ENCODE measurements at regions not wholly inside any gene's neighbourhood (a gene's known extent, or its start where the extent isn't known, plus 50 kb on each side); places are given as distances from the start of the nearest gene placed in this dataset.
"Not testable (repeated sequence)": the region's sequence is repeated elsewhere in the genome, so short reads cannot be mapped to it uniquely, and the experiment has no call there.

DNA sequence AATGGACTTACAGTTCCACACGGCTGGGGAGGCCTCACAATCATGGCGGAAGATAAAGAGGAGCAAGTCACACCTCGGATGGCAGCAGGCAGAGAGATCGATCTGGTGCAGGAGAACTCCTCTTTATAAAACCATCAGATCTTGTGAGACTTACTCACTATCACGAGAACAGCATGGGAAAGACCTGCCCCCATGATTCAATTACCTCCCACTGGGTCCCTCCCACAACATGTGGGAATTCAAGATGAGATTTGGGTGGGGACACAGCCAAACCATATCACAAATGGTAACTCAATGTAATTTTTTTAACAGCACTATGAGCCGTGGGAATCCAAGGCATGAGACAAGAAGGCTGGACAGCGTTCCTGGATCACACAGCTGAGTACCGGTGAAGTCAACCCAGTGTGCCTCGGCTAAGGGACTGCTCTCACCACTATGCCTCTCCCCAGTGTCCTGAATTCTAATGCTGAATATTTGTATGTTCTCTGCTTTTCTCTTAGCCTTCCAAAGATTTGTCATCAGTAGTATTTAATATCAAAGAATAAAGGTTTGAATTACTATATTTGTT lies 84.3 kb downstream of the IRS2 start:
- DNase-seq, result not testable (repeated sequence)

DNA sequence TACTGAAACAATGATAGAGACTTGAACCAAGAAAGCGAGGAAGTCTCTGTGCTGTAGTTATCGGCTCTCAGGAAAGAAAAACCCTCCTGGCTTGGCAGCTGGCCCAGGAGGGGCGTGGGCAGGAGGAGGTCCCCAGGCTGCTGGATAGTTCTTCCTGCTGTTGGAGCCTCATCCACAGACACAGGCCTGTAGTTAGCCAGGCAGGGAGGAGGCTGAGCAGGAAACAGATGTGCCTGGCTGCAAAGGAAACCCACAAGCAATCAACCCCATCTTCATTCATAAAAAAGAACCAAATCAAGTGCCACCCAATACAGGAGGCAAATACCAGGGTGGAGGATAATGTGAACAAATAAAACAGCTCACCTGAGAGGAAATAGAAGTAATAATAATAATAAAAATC lies 86.2 kb downstream of the IRS2 start:
- DNase-seq, result peak; percentile 81

DNA sequence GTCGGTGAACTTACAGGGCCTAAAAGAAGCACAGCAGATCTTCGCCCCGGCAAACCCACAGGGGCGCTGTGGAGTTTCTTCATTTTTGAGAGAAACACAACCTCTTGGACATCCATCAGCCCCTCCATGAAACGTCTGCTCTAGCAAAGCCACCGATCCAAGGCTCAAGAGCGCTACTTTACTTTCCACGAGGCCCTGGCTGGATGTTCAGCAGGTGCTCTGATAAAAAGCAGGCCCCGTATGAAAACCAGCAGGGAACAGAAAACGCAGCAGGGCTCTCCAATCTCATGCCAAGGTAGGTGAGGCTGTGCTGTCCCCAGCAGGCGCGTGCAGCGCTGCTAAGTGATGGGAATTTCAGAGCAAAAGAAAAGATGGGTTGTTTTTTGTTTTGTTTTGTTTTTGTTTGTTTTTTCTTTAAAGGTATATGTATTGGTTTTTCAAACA lies 86.7 kb downstream of the IRS2 start:
- DNase-seq, result no peak

DNA sequence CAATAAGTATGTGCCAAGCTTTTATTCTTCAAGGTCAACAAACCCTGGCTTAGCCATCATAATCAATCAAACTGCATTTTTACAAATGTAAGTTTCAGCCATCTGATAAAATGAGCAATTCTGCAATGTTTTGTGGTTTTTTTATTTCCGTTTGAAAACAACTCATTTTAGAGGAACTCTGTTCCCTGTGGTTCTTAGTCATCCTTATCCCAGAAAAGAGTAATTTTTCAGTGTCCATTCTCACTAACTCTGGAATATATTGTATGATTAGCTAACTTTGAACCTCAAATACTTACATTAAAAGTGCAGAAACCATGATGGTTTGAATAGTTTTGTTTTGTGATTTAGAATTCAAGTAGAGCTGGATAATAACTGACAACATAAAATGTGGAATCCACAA lies 87.6 kb downstream of the IRS2 start:
- DNase-seq, result no peak

DNA sequence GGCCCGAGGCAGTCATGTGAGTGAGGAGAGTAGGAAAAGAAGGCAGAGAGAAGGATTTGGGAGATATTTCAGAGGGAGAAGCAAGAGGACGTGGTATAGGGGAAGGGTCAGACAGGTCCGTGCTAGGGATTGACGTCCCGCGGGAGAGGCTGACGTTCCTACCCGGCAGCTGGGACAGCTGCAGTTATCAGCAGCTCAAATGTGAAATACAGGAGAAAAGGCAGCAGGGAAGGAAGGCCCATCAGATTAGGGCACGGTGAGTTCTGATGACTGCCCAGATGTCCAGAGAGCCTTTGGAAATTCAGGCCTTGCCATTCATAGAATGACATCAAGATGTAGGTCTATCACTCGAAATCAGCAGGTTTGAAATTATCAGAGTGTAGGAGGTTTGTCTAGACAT lies 88.4 kb downstream of the IRS2 start:
- no peak for DNase-seq

DNA sequence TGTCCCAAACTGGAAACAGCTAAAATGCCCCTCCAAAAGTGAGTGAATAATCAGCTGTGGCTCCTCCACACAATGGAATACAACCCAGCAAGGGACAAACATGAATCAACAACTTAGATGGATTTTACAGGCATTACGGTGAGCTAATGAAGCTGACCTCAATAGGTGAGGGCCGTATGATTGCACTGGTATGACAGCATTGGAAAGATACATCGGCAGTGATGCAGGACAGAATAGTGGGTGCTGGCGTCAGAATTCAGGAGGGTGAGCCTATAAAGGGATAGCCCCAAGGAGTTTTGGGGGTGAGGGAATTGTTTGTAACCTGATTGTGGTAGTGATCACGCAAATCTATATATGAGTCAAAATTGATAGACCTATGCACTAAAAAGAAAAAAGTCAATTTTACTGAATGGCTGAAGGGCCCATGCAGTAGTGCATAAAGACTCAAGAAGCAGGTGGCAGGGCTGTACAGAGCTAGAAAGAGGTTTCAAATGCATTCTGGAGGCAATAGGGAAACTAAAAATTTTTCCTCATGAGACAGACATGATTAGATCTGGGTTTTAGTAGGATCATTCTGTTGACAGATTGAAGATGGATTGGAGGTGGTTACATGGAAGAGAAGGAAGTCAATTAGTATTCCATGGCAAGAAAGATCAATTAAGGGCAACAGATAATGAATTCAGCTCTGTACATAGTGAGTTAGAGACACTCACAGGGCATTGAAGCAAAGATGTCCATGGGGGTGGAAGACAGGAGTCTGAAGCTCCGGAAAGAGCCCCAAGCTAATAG lies 90.8 kb downstream of the IRS2 start:
- no peak for DNase-seq

DNA sequence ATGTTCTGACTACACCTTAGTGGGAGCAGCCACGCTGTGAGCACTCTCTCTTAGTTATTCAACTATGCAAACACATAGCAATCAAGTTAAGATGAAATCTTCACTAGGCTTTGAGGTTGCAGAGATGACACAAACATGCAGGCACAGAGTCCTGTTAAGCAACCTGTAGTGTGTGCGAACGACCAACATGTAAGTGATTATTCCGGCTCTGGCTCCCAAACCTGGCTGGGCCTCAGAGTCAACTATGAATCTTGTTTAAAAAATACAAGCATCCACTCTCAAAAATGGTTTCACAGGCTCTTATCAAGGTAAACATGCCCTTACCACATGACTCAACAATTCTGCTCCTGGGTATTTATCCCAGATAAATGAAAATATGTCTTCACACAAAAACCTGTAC lies 91.4 kb downstream of the IRS2 start:
- no peak for DNase-seq

DNA sequence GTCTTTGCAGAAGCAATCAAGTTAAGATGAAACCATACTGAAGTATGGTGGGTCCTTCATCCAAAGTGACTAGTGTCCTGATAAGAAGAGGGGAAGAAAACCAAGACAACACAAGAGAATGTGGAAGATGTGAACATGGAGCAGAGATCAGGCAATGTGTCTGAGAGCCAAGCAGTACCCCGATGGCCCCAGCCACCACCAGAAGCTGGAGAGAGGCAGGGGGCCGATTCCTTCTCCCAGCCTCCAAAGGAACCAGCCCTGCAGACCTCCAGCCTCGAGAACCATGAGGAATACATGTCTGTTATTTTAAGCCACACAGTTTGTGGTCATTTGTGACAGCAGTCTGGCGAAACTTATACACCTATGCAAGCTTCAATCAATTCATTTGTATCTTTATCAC lies 93.2 kb downstream of the IRS2 start:
- DNase-seq, result no peak

DNA sequence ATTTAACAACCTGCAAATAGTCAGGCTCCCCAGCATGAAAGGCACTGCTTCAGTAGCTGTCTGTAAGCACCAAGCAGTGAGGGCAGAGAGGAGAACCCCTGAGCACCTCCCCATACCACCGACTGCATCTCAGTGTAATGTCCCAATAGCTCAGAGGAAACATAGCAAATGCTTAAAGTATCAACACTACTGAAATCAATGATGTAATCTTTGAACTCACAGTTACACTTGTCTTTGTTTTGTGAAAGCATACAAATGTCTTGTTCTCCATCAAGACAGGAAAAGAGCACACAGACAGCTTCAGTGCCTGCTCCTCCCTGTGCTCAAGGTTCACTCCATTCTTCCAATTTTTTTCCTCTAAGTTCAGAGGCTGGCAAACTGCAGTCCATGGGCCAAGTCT lies 94.7 kb downstream of the IRS2 start:
- no peak for DNase-seq

DNA sequence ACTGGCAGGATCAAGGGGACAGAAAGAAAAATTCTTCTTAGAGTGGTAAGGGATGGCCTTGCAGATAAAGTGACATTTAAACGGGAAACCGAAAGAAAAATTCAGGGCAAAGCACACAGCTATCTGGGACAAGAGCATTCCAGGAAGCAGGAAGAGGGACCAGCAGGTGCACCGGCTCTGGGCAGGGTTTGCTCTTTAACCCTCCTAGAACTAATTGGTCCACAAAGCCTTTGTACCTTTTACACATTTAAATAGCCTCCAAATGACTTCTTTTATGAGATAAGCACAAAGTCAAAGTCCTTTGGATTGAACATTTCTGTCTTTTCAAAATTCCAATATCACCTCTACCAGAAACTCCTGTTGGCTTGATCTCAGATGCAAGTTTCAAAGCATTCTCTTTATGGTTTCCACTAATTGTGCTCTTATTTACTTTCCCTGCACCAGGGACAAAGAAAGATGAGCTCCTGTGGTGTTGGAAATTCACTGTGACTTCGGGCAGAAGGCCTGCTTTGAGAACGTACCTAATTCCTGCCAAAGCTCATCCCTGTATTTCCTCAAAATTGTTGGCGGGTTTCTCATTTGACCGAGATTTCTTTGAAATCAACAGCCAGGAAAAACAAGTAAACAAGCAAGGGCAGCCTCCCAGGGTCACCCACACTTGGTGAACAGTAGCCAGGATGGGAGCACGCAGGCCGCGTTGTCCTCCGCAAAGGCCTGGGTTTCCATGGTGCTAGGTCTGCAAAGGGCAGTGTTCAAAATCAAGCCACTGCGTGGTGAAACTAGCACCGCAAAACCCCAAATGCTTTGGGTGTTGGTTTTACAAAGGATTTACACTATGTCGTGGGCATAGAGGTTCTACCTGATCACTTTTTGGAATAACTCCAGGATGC lies 98.6 kb downstream of the IRS2 start:
- DNase-seq, result no peak

DNA sequence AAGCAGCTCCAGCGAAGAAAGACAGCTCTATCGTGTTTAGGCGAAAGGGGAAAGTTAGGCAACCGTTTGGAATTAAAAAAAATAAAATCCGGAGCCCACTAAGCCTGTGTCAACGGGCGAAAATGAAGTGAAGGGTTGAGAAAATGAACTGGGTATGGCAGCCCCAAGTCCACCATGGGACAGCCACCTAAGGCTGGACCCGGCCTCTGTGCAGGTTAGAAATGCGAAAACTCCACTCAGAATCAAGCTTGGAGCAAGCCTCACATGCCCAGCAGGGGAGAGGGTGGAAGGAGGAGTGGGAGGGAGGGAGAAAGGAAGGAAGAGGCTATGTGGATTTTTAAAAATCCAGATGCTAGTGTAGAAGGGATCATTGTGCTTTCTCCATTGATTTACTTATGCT lies 101.2 kb downstream of the IRS2 start:
- DNase-seq, result no peak

DNA sequence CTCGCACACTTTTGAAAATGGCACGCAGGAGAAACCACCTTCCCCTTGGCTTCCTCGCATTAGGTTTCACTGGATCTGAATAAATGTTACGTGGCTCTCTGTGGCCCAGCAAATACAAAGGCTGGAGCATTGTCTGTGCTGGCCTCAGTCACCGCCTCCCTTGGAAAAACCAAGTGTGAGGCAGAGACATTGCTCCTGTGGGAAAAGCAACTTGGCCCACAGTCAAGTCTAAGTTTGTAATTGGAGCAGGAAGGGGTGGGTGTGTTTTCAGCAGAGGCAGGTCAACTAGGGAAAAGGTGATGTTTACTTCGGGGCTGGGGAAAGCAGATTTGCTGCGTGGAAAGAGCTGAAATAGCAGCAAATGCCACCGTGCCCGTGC lies 101.6 kb downstream of the IRS2 start:
- DNase-seq, result peak; percentile 28

DNA sequence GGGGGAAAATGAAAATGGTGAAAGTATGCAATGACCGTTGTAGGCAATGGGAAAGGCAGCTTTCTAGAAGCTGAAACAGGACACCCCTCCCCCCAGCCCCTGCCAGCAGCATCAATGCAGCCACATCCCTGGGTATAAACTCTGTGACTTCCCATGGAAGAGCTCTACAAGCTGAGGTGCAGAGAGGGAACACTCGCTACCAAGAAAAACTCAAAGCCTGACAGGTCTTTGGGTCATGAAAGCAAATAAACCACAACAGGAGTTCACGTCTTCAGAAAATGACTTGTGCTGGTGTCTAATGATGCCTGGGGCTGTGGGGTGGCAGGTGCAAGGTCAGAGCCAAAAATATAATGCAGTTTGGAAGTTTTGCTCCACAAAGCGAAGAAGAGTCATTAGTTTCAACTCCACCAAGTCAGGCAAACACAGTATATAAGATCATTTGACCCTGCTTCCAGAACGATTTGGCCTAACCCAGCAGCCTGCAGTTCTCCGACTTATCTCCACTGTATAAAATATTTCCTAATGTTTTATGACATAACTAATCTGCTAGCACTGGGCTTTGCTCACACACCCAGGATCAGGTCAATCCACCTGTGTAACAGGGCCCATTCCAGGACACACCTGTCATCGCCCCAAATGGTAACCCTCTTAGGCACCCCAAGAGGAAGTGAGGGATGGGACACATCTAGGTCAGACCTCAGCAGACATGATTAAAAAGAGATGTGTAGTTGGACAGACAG lies 102.1 kb downstream of the IRS2 start:
- DNase-seq, result no peak

DNA sequence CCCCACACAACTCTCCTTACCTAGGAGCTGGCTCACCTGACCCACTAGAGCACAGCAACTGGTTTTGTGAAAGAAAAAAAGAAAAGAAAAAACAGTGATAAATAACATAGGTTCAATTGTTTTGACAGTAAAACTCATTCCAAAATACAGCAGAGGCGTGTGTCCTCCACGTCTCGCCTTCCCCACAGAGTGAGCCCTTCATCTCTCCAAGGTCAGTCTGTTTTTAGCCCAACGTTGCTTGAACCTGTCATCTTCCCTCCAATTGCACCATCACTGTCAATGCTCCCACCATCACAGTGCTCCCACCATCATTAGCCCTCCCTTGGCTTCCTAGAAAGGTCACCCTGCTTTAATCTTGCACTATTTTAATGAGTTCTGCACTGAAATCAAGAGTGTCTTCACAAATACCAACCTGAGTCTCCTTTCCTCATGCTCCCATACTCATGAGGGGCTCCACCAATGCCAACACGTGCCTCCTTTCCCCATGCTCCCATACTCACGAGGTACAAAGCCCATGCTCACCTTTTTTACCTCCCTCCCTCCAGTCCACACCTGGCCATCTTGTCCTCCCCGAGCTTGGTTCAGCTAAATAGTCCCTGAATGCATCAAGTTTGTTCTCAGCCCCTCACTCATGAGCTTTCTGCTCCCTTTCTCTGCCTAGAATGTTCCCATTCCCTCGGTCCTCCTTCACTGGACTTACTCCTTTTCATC lies 103.7 kb downstream of the IRS2 start:
- no peak for DNase-seq

DNA sequence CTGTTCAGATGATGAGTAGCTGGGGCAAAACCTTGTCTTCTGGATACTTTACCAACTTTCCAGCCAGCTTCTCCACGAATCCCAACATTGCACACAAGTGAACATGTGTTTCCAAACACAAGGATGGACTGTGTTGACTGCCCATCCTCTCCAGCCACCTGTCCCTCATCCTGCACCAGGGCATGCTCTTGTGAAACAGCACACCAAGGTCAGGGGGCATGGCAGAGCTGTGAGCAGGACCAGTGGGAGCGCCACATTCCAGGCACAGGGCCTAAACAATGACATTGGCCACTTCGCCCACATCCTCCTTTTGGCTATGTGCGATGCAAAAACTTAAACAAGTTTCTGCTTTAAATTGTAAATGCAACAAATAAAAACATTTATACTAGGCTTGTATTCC lies 105.5 kb downstream of the IRS2 start:
- no peak for DNase-seq

DNA sequence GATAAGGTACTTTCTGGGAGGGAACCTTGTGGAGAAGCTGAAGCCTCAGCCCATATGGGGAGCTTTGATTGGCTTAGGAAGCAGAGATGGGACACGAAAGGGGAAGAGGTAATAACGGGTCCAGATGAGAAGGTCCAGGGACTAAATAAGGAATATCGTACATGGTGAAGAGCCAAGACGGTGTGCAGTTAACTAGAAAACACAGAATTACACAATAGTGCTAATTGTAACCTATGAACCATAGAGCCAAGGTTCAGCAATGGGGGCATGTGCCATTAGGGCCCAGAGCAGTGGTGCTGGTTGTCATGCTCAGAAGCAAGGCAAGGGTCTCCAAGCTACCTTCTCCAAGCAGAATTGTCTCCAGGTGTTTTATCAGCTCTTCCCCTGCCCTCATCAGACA lies 106.1 kb downstream of the IRS2 start:
- no peak for DNase-seq

DNA sequence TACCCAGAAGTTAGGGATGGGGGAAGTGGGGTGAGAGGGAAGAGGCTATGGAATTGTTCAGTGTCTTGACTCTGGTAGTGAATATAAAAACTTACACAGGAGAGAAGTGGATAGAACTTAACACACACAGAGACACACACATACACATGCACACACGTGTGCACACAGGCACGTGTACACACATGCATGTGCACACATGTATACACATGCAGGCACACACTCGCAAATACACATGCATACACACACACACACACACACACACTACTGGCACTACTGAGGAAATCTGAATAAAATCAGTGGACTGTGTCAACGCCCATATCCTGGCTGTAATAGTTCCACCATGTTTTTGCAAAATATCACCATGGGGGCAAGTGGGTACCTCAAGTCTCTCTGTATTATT lies 107.9 kb downstream of the IRS2 start:
- DNase-seq, result no peak

DNA sequence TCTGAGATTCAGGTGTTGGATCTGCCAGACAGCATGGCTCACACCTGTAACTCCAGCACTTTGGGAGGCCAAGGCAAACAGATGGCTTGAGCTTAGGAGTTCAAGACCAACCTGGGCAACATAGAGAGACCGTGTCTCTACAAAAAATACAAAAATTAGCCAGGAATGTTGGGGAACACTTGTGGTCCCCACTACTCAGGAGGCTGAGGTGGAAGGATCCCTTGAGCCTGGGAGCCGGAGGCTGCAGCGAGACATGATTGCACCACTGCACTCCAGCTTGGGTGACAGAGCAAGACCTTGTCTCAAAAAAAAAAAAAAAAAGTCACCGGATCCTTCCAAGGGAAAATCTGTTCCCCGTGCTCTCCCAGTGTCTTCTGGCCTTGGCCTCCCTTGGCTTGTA lies 109.2 kb downstream of the IRS2 start:
- DNase-seq, result no peak

DNA sequence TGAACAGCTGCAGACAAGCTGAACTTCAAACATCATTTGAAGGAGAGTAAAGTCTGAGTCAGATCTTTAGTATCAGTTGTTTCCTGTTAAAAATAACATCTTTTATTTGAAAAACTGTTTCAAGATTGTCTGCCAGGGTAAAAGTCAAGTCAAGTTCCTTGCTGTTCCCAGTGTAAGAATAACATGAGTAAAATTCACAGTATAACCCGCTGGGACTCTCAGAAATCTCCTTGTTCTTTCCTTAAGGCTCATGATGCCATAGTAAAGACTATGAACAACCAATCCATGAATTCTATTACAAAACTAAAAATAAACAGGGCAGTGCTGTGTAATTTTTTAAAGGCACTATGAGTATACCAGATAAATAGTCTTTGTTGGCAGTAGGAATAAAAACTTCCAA lies 112.9 kb downstream of the IRS2 start:
- no peak for DNase-seq

DNA sequence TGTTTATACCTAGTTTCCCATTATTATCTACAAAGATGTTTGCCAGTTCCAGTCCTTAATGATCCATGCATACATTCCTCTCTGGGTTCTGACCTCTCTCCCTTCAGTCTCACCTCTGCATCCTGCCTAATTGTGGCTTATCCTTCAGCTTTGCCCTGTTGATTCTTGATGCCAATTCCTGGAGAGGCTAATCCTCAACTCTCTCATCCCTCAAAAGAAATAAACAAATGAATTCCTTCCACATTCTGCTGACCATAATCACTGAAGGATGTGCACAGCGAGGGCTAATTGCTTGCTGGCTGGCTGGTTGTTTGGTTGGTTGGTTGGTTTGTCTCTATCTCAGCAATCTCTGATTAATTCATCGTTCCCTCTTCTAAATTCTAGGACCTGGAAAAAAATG lies 113.8 kb downstream of the IRS2 start:
- DNase-seq, result no peak

DNA sequence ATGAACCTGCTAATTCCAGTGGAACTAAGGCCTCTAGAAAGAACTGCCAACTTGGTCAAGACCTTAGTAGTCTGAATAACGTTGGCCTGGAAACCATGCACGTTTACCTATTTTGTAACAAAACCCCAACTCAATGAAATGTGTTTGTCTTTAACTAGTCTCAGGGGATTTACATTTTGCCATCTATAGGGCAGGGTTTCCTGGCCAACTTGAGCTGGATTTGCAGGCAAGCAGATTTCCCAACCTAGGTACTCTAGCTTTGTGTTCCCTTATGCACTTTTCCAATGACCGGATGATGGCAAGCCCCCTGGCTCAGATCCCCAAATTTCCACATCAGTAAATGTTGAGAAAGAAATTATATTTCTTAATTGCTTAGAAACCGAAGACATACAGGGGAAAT lies 114.5 kb downstream of the IRS2 start:
- no peak for DNase-seq

DNA sequence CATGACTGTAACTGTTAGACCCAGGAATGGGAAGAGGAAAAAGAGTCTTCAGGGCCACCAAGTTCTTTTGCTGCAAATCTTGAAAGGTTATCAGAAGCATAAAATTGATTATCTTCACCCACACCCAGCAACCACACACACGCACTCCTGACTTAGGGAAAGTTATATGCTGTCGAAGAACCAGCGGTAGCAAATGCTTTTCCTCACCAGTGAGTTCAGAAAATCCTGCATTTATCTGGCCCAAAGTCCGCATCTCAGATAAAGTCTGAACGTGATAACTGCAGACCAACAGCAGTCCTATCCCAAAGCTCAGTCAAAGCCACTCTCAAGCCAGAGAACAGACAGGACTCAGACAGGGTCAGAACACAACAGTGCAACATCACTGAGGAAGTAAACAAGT lies 115.6 kb downstream of the IRS2 start:
- no peak for DNase-seq

DNA sequence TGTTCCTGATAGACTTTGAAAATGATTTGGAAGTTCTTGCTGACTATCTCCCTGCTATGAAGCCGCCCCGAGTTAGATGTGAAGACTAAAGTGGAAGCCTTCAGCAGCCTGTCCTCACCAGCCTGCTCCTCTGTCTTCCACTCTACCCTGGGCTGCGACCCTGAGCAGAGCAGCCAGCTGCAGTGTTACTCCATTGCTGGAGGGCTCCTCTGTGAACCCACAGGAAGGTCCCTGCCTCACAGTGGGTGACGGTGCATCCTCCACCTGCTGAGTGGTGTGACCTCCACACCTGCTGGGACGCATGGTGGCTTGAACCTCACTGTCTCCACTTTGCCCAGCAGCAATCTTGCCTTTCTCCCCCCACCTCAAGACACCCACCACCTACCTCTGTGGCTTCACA lies 116.4 kb downstream of the IRS2 start:
- DNase-seq, result no peak

All from NCI-H1436 treated with DMSO at 0.1 percent for 48 hours (cell line).